ENCODE measurements at regions not wholly inside any gene's neighbourhood (a gene's known extent, or its start where the extent isn't known, plus 50 kb on each side); places are given as distances from the start of the nearest gene placed in this dataset.

DNA sequence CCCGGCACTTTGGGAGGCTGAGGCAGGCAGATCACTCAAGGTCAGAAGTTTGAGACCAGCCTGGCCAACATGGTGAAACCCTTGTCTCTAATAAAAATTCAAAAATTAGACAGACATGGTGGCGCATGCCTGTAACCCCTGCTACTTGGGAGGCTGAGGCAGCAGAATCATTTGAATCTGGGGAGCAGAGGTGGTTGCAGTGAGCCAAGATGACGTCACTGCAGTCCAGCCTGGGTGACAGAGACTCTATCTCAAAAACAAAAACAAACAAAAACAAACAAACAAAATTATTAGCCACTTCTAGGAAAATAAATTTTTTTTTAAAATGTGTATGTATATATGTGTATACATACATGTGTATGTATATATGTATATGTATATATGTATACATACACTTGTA lies 320.3 kb upstream of the ADGRL4 start:
- no peak for TF ChIP-seq CTCF (IDR thresholded peaks at IDR 0.05)
- no peak for TF ChIP-seq POLR2A (IDR thresholded peaks at IDR 0.05; ENCODE audit: low read depth)
- no peak for TF ChIP-seq POLR2AphosphoS5 (IDR thresholded peaks at IDR 0.05)
- TF ChIP-seq EP300 (IDR thresholded peaks at IDR 0.05), result no peak
